GM12878 (cell line): ENCODE measurements at regions not wholly inside any gene's neighbourhood (a gene's known extent, or its start where the extent isn't known, plus 50 kb on each side); places are given as distances from the start of the nearest gene placed in this dataset.

Source experiments
- ATAC-seq: fragments of 200-7000 bp; cut with Tn5 transposase; 3 replicates; pipeline ENCODE4 v1.9.1; 2020; ENCODE audit warnings: mild to moderate bottlenecking, moderate library complexity
- BruUV-seq: library from RNA; stranded (reverse); fragments of 400-500 nt; replicated peaks from 2 replicates; lab custom pipeline; 2021; lab: Mats Ljungman, UMichigan
- CTCF ChIA-PET: fragments of 300-600 bp; sonication (Branson Sonifier 250); formaldehyde crosslinking; extraction: SDS; loops from one replicate; lab custom pipeline; 2021; ENCODE audit warnings: inconsistent platforms; lab: Yijun Ruan, JAX
- POLR2A ChIA-PET: fragments of 350-600 bp; formaldehyde crosslinking; extraction: SDS; loops from one replicate; lab custom pipeline; 2021; ENCODE audit warnings: inconsistent platforms; lab: Charles Lee
- RAD21 ChIA-PET: fragments of 300-600 bp; sonication (Branson Sonifier 250); formaldehyde crosslinking; loops from one replicate; lab custom pipeline; 2023; ENCODE audit warnings: antibody characterized with exemption; ENCODE audit not compliant: unreplicated experiment; lab: Charles Lee
- SMC1A ChIA-PET: fragments of 300-600 bp; sonication (Branson Sonifier 250); formaldehyde crosslinking; loops from one replicate; lab custom pipeline; 2023; ENCODE audit not compliant: unreplicated experiment, uncharacterized antibody; lab: Charles Lee
- DNase-seq: peaks from one replicate; pipeline ENCODE4 v3.0.0-alpha.2; 2011; ENCODE audit warnings: low read depth, low spot score
- FAIRE-seq: peaks from 3 replicates; lab custom pipeline; 2011; peaks lifted over from hg19 to GRCh38; lab: Jason Lieb, UNC
- H2AFZ ChIP-seq: 2 replicates; pipeline ENCODE4 v1.6.0; 2011; ENCODE audit warnings: low read depth, low read length, control low read depth; ENCODE audit not compliant: control insufficient read depth
- H3K27ac ChIP-seq: 2 replicates; pipeline ENCODE4 v1.5.1; 2011; ENCODE audit warnings: control low read depth; ENCODE audit not compliant: control insufficient read depth, insufficient read depth
- H3K27me3 ChIP-seq, 2 experiments: replicated peaks in 1 of 2; 2 replicates each; pipeline versions ENCODE4 v1.6.0 to v1.6.1; 2011; ENCODE audit warnings: low read length in 1 of 2; ENCODE audit not compliant: control insufficient read depth in 2 of 2, insufficient read depth in 2 of 2
- H3K36me3 ChIP-seq, 2 experiments: 2 replicates each; pipeline ENCODE4 v1.5.1; 2011; ENCODE audit warnings: low read length in 1 of 2; ENCODE audit not compliant: control insufficient read depth in 2 of 2, insufficient read depth in 2 of 2
- H3K4me1 ChIP-seq: 2 replicates; pipeline ENCODE4 v1.6.1; 2011; ENCODE audit warnings: mild to moderate bottlenecking, low read length, moderate library complexity, mixed read lengths; ENCODE audit not compliant: control insufficient read depth, insufficient read depth
- H3K4me2 ChIP-seq: 2 replicates; pipeline ENCODE4 v1.6.0; 2011; ENCODE audit warnings: control low read depth; ENCODE audit not compliant: control insufficient read depth, insufficient read depth
- H3K4me3 ChIP-seq: fragments of 200-600 bp; sonication (generic); 2 replicates; pipeline ENCODE4 v1.5.1; 2016
- H3K79me2 ChIP-seq: 2 replicates; pipeline ENCODE4 v1.6.0; 2011; ENCODE audit warnings: low read length; ENCODE audit not compliant: control insufficient read depth, insufficient read depth
- H3K9ac ChIP-seq: 2 replicates; pipeline ENCODE4 v1.8.0; 2011; ENCODE audit warnings: low read length, control low read depth, mixed read lengths; ENCODE audit not compliant: control insufficient read depth, insufficient read depth
- H3K9me3 ChIP-seq: replicated peaks from 3 replicates; pipeline ENCODE4 v1.5.1; 2011; ENCODE audit warnings: mild to moderate bottlenecking, low read length; ENCODE audit not compliant: control insufficient read depth, insufficient read depth
- H4K20me1 ChIP-seq: 2 replicates; pipeline ENCODE4 v1.6.0; 2011; ENCODE audit not compliant: control insufficient read depth, insufficient read depth
- BACH1 ChIP-seq: fragments of 450-650 bp; IDR thresholded peaks from 2 replicates; pipeline ENCODE4 v1.6.1; 2017; ENCODE audit warnings: mild to moderate bottlenecking, borderline replicate concordance
- EED ChIP-seq: sonication (generic); IDR thresholded peaks from 2 replicates; pipeline ENCODE4 v1.6.1; 2016; ENCODE audit warnings: antibody characterized with exemption, low read depth
- ESRRA ChIP-seq: IDR thresholded peaks from 2 replicates; pipeline ENCODE4 v1.6.1; 2012; ENCODE audit warnings: mild to moderate bottlenecking, low read length, improper control_type of control experiment
- MEF2B ChIP-seq: fragments of 450-650 bp; IDR thresholded peaks from 2 replicates; pipeline ENCODE4 v1.6.1; 2018; ENCODE audit warnings: mild to moderate bottlenecking, moderate library complexity; ENCODE audit not compliant: partially characterized antibody, poor library complexity, severe bottlenecking
- MTA3 ChIP-seq: IDR thresholded peaks from 2 replicates; pipeline ENCODE4 v1.6.1; 2012; ENCODE audit warnings: low read length, inconsistent platforms, borderline replicate concordance
- NR2C1 ChIP-seq: fragments of 450-650 bp; IDR thresholded peaks from 2 replicates; pipeline ENCODE4 v1.6.1; 2017; ENCODE audit warnings: antibody characterized with exemption, mild to moderate bottlenecking, moderate library complexity
- POLR2A ChIP-seq: IDR thresholded peaks from 2 replicates; pipeline ENCODE4 v1.6.1; 2011; ENCODE audit warnings: low read depth, mild to moderate bottlenecking, low read length
- POLR2AphosphoS5 ChIP-seq: IDR thresholded peaks from 2 replicates; pipeline ENCODE4 v1.6.1; 2011; ENCODE audit warnings: mild to moderate bottlenecking, low read length, inconsistent platforms
- SRF ChIP-seq, 2 experiments: IDR thresholded peaks; 2 replicates each; pipeline ENCODE4 v1.6.1; 2011; ENCODE audit warnings: low read depth in 2 of 2, low read length in 2 of 2, mild to moderate bottlenecking in 1 of 2, moderate library complexity in 1 of 2
- STAT1 ChIP-seq: fragments of 450-650 bp; conservative IDR thresholded peaks from 2 replicates; pipeline ENCODE4 v1.6.1; 2014; ENCODE audit warnings: antibody characterized with exemption, mild to moderate bottlenecking
- whole genome bisulfite sequencing: methylation state at CpG from one replicate; pipeline ENCODE4 v1.1.6; 2016; ENCODE audit warnings: low lambda C conversion rate; ENCODE audit not compliant: insufficient replicate concordance, insufficient coverage; ENCODE audit errors: missing lambda C conversion rate; 5-methylcytosine and 5-hydroxymethylcytosine counted together
- in situ Hi-C: fragments of 300-500 bp; cut with MboI; formaldehyde crosslinking; loops from 9 replicates; pipeline ENCODE4 v1.14.3; 2018; ENCODE audit warnings: mixed read lengths
- intact Hi-C: fragments of 100-400 bp; cut with micrococcal nuclease; formaldehyde crosslinking; loops from one replicate; pipeline ENCODE4 v1.14.2; 2022; ENCODE audit not compliant: unreplicated experiment
- TF ChIP-seq, protein P1 (sequence below): fragments of 450-650 bp; IDR thresholded peaks from 2 replicates; pipeline ENCODE4 v1.6.1; 2017; ENCODE audit warnings: borderline replicate concordance
- TF ChIP-seq, protein P2 (sequence below): fragments of 450-650 bp; IDR thresholded peaks from 2 replicates; pipeline ENCODE4 v1.6.1; 2017; ENCODE audit warnings: low read depth, mild to moderate bottlenecking, moderate library complexity
- TF ChIP-seq, protein P3 (sequence below): IDR thresholded peaks from 2 replicates; pipeline ENCODE4 v1.6.1; 2012; ENCODE audit warnings: low read length, inconsistent platforms

DNA sequence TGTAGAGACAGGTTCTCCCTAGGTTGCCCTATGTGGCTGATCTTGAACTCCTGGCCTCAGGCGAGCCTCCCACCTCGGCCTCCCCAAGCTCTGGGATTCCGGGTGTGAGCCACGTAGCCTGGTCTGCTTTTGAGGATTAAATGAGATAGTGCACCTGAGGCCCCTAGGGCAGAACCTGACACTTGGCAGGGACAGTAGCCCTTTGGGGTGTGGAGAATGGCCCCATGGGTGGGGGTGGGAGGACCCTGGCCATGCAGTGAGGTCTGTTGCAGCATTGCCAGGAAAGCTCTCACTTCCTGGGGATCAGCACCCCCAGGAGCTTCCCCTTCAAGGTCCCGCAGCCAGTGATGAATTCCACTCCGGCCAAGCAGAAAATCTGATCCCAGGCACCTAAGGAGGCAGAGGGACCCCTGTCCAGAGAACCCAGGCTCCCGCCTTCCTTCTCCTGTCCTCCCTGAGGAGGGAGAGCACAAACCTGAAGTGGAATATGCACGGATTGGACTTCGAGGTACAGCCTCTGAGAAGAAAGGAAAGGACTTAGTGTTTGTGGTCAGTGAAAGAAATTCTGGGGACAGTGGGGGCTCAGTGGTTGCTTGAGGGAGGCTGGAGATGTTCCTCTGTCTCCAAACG, 73.9 kb upstream of the UNC5A start:
- no peak overlapping the region for H3K4me3 ChIP-seq
- SMC1A ChIA-PET: no interaction called here
- no peak for ATAC-seq

More for the DNA sequence above, 73.9 kb upstream of the UNC5A start:
- in situ Hi-C loops (no loop called here), intact Hi-C loops (no loop called here)
- ChIA-PET CTCF (interaction anchor here (1.0 to 1.3 kb wide), 2 partner anchors 17 to 76 kb away, joined by 3 read pairs; no protein-coding TSS in a partner anchor), POLR2A (no interaction called here), RAD21 (no interaction called here)
- no peaks in the 10 kb centered on the region for H3K79me2 ChIP-seq
- no peaks in the 10 kb centered on the region for H3K9me3 ChIP-seq
- DNase-seq (no peak), FAIRE-seq (no peak)
- no peak overlapping the region for H3K9ac ChIP-seq
- TF ChIP-seq MTA3 (no peak), POLR2AphosphoS5 (no peak), BACH1 (no peak), NR2C1 (no peak), STAT1 (no peak), ESRRA (no peak), POLR2A (no peak), SRF (IDR thresholded peaks at IDR 0.05; ENCODE audit: low read depth in 2 of 2, low read length in 2 of 2) (no peak), MEF2B (no peak), EED (no peak)
- TF ChIP-seq, protein P1, sequence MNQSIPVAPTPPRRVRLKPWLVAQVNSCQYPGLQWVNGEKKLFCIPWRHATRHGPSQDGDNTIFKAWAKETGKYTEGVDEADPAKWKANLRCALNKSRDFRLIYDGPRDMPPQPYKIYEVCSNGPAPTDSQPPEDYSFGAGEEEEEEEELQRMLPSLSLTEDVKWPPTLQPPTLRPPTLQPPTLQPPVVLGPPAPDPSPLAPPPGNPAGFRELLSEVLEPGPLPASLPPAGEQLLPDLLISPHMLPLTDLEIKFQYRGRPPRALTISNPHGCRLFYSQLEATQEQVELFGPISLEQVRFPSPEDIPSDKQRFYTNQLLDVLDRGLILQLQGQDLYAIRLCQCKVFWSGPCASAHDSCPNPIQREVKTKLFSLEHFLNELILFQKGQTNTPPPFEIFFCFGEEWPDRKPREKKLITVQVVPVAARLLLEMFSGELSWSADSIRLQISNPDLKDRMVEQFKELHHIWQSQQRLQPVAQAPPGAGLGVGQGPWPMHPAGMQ: no peak
- TF ChIP-seq, protein P2, sequence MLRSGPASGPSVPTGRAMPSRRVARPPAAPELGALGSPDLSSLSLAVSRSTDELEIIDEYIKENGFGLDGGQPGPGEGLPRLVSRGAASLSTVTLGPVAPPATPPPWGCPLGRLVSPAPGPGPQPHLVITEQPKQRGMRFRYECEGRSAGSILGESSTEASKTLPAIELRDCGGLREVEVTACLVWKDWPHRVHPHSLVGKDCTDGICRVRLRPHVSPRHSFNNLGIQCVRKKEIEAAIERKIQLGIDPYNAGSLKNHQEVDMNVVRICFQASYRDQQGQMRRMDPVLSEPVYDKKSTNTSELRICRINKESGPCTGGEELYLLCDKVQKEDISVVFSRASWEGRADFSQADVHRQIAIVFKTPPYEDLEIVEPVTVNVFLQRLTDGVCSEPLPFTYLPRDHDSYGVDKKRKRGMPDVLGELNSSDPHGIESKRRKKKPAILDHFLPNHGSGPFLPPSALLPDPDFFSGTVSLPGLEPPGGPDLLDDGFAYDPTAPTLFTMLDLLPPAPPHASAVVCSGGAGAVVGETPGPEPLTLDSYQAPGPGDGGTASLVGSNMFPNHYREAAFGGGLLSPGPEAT: no peak
- TF ChIP-seq, protein P3, sequence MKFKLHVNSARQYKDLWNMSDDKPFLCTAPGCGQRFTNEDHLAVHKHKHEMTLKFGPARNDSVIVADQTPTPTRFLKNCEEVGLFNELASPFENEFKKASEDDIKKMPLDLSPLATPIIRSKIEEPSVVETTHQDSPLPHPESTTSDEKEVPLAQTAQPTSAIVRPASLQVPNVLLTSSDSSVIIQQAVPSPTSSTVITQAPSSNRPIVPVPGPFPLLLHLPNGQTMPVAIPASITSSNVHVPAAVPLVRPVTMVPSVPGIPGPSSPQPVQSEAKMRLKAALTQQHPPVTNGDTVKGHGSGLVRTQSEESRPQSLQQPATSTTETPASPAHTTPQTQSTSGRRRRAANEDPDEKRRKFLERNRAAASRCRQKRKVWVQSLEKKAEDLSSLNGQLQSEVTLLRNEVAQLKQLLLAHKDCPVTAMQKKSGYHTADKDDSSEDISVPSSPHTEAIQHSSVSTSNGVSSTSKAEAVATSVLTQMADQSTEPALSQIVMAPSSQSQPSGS: no peak
- no peak overlapping the region for H3K27ac ChIP-seq
- H3K36me3 ChIP-seq: no peaks in the 10 kb centered on the region
- BruUV-seq: no TSS peak
- no peaks in the 10 kb centered on the region for H4K20me1 ChIP-seq
- H2AFZ ChIP-seq: no peak overlapping the region
- H3K4me2 ChIP-seq: no peak overlapping the region
- H3K27me3 ChIP-seq: peaks cover 0 to 2% of the 10 kb centered on the region in 2 experiments; a peak in 3 of 4 replicates
- no peaks in the 10 kb centered on the region; the same call in 1 of the 2 replicates for H3K4me1 ChIP-seq
- WGBS: 32% methylated on average over 10 of the region's 10 CpGs
